ENCODE measurements at regions not wholly inside any gene's neighbourhood (a gene's known extent, or its start where the extent isn't known, plus 50 kb on each side); places are given as distances from the start of the nearest gene placed in this dataset.

DNA sequence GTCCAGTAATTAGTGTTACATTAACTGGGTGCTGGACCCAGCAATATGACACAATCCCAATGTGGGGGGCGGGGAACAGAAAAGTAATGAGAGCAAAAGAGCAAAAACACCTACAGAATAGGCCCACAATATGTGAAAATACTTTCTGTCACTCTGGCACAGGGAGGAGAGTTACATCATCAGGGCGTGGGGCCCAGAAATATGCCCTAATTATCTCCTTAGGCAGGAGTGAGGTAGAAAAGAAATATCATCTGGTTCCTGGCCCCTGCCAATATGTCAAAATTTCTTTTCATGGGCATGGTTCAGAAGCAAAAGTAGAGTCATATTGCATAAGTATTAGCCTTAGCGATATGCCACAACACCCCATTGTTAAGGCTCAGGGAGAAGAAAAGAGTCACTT lies 959.8 kb upstream of the TSPY4 start:
- DNase-seq (ENCODE audit: low read depth, low spot score) (no peak), FAIRE-seq (no peak)
- Histone ChIP-seq H2AFZ (ENCODE audit: low read depth, low read length) (no peak overlapping the region), H3K27me3 (ENCODE audit: control insufficient read depth in 2 of 2, insufficient read depth in 2 of 2, low read length in 2 of 2) (no peaks in the 10 kb centered on the region), H3K4me2 (ENCODE audit: insufficient read depth, low read length) (no peak overlapping the region), H4K20me1 (replicated peaks; ENCODE audit: control insufficient read depth, extremely low read depth, insufficient read depth, low read length) (no peaks in the 10 kb centered on the region), H3K27ac (ENCODE audit: insufficient read depth, low read depth, low read length) (no peak overlapping the region), H3K36me3 (ENCODE audit: control insufficient read depth in 2 of 2, extremely low read depth in 1 of 2, insufficient read depth in 2 of 2, low read length in 2 of 2) (no peaks in the 10 kb centered on the region), H3K9ac (replicated peaks; ENCODE audit: extremely low read depth, insufficient read depth, low read length) (no peak overlapping the region), H3K4me3 (replicated peaks in 1 of 3; ENCODE audit: insufficient read depth in 1 of 3, low read depth in 1 of 3, low read length in 3 of 3) (no peak overlapping the region), H3K9me3 (replicated peaks; ENCODE audit: control insufficient read depth, insufficient read depth, low read length) (no peaks in the 10 kb centered on the region), H3K79me2 (ENCODE audit: control insufficient read depth, insufficient read depth, low read length) (no peaks in the 10 kb centered on the region), H3K9me1 (replicated peaks; ENCODE audit: control insufficient read depth, extremely low read depth, insufficient read depth, low read length) (no peaks in the 10 kb centered on the region), H3K4me1 (ENCODE audit: control insufficient read depth, extremely low read depth, insufficient read depth, low read length) (no peaks in the 10 kb centered on the region)
- ChIA-PET CTCF (no interaction called here), POLR2A (no interaction called here)
- TF ChIP-seq MYC (IDR thresholded peaks at IDR 0.05; ENCODE audit: low read depth, low read length) = no peak
- TF ChIP-seq POLR2A (IDR thresholded peaks at IDR 0.05; ENCODE audit: low read depth, low read length) = no peak
- intact Hi-C loops (cut with micrococcal nuclease) (no loop called here), dilution Hi-C loops (cut with MboI; ENCODE audit: extremely low pct_ligation_motif_present, low sequenced_read_pairs) (no loop called here)
- BruUV-seq (replicated peaks) = no TSS peak

DNA sequence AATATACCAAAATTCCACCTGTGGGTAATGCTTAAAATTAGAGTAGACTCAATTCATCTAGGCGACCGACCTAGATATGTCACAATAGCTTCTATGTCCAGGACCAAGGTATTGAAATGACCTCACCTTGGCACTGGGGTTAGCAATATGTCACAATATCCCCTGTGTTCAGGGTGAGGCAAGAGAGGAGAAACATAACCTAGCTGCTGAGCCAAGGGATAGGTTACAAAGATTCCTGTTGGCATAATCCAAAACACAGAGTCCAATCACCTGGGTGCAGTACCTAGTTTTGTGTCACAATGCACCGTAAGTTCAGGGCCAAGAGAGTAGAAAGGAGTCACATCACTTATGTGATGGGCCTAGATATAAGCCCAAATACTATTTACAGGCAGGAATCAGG lies 957.5 kb upstream of the TSPY4 start:
- dilution Hi-C loops (cut with MboI; ENCODE audit: extremely low pct_ligation_motif_present, low sequenced_read_pairs) = no loop called here
- FAIRE-seq = no peak

More for the DNA sequence above, 957.5 kb upstream of the TSPY4 start:
- Histone ChIP-seq H3K36me3 (ENCODE audit: control insufficient read depth in 2 of 2, extremely low read depth in 1 of 2, insufficient read depth in 2 of 2, low read length in 2 of 2) (no peaks in the 10 kb centered on the region), H3K27ac (ENCODE audit: insufficient read depth, low read depth, low read length) (no peak overlapping the region), H3K4me3 (replicated peaks in 1 of 3; ENCODE audit: insufficient read depth in 1 of 3, low read depth in 1 of 3, low read length in 3 of 3) (no peak overlapping the region), H3K79me2 (ENCODE audit: control insufficient read depth, insufficient read depth, low read length) (no peaks in the 10 kb centered on the region), H3K9me1 (replicated peaks; ENCODE audit: control insufficient read depth, extremely low read depth, insufficient read depth, low read length) (no peaks in the 10 kb centered on the region), H3K4me2 (ENCODE audit: insufficient read depth, low read length) (no peak overlapping the region), H4K20me1 (replicated peaks; ENCODE audit: control insufficient read depth, extremely low read depth, insufficient read depth, low read length) (no peaks in the 10 kb centered on the region), H3K27me3 (ENCODE audit: control insufficient read depth in 2 of 2, insufficient read depth in 2 of 2, low read length in 2 of 2) (no peaks in the 10 kb centered on the region), H3K4me1 (ENCODE audit: control insufficient read depth, extremely low read depth, insufficient read depth, low read length) (no peaks in the 10 kb centered on the region), H2AFZ (ENCODE audit: low read depth, low read length) (no peak overlapping the region), H3K9ac (replicated peaks; ENCODE audit: extremely low read depth, insufficient read depth, low read length) (no peak overlapping the region), H3K9me3 (replicated peaks; ENCODE audit: control insufficient read depth, insufficient read depth, low read length) (no peaks in the 10 kb centered on the region)
- CTCF ChIA-PET = no interaction called here
- no peak for DNase-seq (ENCODE audit: low read depth, low spot score)
- no TSS peak for BruUV-seq (replicated peaks)
- POLR2A ChIA-PET = no interaction called here
- intact Hi-C loops (cut with micrococcal nuclease) = no loop called here
- TF ChIP-seq JUN (IDR thresholded peaks at IDR 0.05; ENCODE audit: borderline replicate concordance, insufficient read depth, insufficient read length, low read depth) (no peak), POLR2AphosphoS5 (IDR thresholded peaks at IDR 0.05; ENCODE audit: insufficient read depth, low read depth, low read length) (no peak), EZH2 (IDR thresholded peaks at IDR 0.05; ENCODE audit: borderline replicate concordance, low read depth, low read length, severe bottlenecking) (no peak), MYC (IDR thresholded peaks at IDR 0.05; ENCODE audit: low read depth, low read length) (no peak), POLR2A (IDR thresholded peaks at IDR 0.05; ENCODE audit: low read depth, low read length) (no peak), FOS (IDR thresholded peaks at IDR 0.05; ENCODE audit: borderline replicate concordance, insufficient read depth, low read length) (no peak), GATA2 (IDR thresholded peaks at IDR 0.05; ENCODE audit: insufficient read depth, insufficient read length, low read depth, low read length) (no peak)
- TF ChIP-seq, protein P1, sequence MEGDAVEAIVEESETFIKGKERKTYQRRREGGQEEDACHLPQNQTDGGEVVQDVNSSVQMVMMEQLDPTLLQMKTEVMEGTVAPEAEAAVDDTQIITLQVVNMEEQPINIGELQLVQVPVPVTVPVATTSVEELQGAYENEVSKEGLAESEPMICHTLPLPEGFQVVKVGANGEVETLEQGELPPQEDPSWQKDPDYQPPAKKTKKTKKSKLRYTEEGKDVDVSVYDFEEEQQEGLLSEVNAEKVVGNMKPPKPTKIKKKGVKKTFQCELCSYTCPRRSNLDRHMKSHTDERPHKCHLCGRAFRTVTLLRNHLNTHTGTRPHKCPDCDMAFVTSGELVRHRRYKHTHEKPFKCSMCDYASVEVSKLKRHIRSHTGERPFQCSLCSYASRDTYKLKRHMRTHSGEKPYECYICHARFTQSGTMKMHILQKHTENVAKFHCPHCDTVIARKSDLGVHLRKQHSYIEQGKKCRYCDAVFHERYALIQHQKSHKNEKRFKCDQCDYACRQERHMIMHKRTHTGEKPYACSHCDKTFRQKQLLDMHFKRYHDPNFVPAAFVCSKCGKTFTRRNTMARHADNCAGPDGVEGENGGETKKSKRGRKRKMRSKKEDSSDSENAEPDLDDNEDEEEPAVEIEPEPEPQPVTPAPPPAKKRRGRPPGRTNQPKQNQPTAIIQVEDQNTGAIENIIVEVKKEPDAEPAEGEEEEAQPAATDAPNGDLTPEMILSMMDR (IDR thresholded peaks at IDR 0.05; ENCODE audit: extremely low read depth in 1 of 2, insufficient read depth in 1 of 2, low read depth in 1 of 2, low read length in 2 of 2) = no peak
- TF ChIP-seq, protein P2, sequence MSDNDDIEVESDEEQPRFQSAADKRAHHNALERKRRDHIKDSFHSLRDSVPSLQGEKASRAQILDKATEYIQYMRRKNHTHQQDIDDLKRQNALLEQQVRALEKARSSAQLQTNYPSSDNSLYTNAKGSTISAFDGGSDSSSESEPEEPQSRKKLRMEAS (IDR thresholded peaks at IDR 0.05; ENCODE audit: insufficient read depth, insufficient read length) = no peak

Data from endothelial cell of umbilical vein (primary cell).